Glutamatergic neuron (in vitro differentiated cells): ENCODE measurements at regions not wholly inside any gene's neighbourhood (a gene's known extent, or its start where the extent isn't known, plus 50 kb on each side); places are given as distances from the start of the nearest gene placed in this dataset.

Experiments
- DNase-seq: peaks from one replicate; pipeline ENCODE4 v3.0.0; 2022
- H3K27ac Mint-ChIP-seq: one replicate; pipeline ENCODE4 v1.8.0; 2020; ENCODE audit warnings: mild to moderate bottlenecking, mixed read lengths, inconsistent platforms; ENCODE audit not compliant: unreplicated experiment
- H3K27me3 Mint-ChIP-seq: one replicate; pipeline ENCODE4 v1.8.0; 2020; ENCODE audit warnings: mild to moderate bottlenecking, moderate library complexity, mixed read lengths, inconsistent platforms; ENCODE audit not compliant: unreplicated experiment
- H3K36me3 Mint-ChIP-seq: one replicate; pipeline ENCODE4 v1.8.0; 2020; ENCODE audit warnings: mild to moderate bottlenecking, mixed read lengths, inconsistent platforms; ENCODE audit not compliant: unreplicated experiment
- H3K4me1 Mint-ChIP-seq: one replicate; pipeline ENCODE4 v1.8.0; 2020; ENCODE audit warnings: mild to moderate bottlenecking, low read depth, mixed read lengths, inconsistent platforms; ENCODE audit not compliant: unreplicated experiment
- H3K4me3 Mint-ChIP-seq: one replicate; pipeline ENCODE4 v1.8.0; 2020; ENCODE audit warnings: mild to moderate bottlenecking, mixed read lengths, inconsistent platforms; ENCODE audit not compliant: unreplicated experiment
- H3K9me3 Mint-ChIP-seq: one replicate; pipeline ENCODE4 v1.8.0; 2020; ENCODE audit warnings: mild to moderate bottlenecking, moderate library complexity, mixed read lengths, inconsistent platforms; ENCODE audit not compliant: unreplicated experiment
- TF ChIP-seq, protein P1 (sequence below): fragments of 200-600 bp; sonication (generic); IDR thresholded peaks from one replicate; pipeline ENCODE4 v1.5.0; 2021; ENCODE audit not compliant: partially characterized antibody, unreplicated experiment

DNA sequence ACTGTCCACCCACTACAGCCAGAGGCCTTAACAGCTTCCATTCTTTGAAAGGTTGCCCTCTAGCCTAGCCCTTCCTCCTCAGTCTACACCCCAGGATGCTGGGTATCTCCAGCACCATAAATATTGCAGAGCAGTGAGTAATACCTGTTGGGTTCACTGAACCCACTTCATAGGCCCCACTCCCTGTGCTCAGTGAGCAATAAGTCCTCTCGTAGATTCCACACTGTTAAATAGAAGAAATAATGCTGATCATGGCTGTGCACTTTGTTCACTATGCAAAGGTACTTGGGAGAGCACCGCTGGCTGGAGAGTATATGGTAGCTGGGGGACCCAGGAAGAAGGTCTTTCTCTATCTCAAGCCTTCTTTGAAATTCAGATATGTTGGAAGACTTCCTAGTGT lies 87.3 kb downstream of the RSPH3 start:
- Mint-ChIP-seq H3K27me3 (peaks cover 6% of the 10 kb centered on the region), H3K9me3 (peaks cover 4% of the 10 kb centered on the region), H3K4me3 (no peak overlapping the region), H3K27ac (no peak overlapping the region), H3K36me3 (no peaks in the 10 kb centered on the region), H3K4me1 (peaks cover 18% of the 10 kb centered on the region)
- TF ChIP-seq, protein P1, sequence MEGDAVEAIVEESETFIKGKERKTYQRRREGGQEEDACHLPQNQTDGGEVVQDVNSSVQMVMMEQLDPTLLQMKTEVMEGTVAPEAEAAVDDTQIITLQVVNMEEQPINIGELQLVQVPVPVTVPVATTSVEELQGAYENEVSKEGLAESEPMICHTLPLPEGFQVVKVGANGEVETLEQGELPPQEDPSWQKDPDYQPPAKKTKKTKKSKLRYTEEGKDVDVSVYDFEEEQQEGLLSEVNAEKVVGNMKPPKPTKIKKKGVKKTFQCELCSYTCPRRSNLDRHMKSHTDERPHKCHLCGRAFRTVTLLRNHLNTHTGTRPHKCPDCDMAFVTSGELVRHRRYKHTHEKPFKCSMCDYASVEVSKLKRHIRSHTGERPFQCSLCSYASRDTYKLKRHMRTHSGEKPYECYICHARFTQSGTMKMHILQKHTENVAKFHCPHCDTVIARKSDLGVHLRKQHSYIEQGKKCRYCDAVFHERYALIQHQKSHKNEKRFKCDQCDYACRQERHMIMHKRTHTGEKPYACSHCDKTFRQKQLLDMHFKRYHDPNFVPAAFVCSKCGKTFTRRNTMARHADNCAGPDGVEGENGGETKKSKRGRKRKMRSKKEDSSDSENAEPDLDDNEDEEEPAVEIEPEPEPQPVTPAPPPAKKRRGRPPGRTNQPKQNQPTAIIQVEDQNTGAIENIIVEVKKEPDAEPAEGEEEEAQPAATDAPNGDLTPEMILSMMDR: no peak
- DNase-seq: no peak

DNA sequence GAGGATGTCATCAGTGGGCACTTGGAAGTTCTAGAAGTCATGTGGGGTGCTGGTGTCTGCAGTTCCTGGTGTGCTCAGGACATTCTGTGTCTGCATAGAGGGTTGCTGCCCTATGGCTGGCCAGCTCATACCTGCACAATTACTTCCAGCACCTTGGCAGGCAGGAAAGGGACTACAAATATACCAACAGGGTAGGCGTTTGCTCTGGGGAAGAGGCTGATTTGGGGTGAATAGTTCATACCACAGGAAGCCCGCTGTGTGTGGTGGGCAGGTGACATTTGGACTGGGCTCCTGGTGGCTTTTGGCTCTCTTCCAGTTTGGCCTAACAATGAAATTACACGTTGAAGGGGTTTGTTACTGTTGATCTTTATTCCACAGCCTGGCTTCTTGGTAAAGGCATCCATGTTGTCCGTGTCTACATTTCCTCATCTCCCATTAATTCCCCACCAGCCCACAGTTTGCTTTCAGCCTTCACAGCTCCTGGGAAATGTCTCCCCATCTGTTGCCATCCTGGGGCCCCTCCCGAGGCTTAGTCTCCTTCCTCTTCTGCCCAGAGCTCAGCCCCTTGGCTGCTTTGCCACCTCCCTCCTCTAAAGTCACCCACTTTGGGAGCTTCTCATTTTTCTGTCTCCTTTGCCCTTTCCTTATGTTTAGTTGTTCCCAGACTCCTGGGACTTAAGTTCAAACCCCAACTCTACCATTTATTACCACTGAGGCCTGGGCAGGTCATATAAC lies 88.1 kb downstream of the RSPH3 start:
- H3K4me1 Mint-ChIP-seq: peaks cover 17% of the 10 kb centered on the region
- peaks cover 5% of the 10 kb centered on the region for H3K27me3 Mint-ChIP-seq
- H3K27ac Mint-ChIP-seq: peak overlapping the region; percentile 50
- no peak overlapping the region for H3K4me3 Mint-ChIP-seq
- TF ChIP-seq, protein P1: no peak
- no peak for DNase-seq
- H3K9me3 Mint-ChIP-seq: peaks cover 7% of the 10 kb centered on the region
- H3K36me3 Mint-ChIP-seq: peaks cover 6% of the 10 kb centered on the region

DNA sequence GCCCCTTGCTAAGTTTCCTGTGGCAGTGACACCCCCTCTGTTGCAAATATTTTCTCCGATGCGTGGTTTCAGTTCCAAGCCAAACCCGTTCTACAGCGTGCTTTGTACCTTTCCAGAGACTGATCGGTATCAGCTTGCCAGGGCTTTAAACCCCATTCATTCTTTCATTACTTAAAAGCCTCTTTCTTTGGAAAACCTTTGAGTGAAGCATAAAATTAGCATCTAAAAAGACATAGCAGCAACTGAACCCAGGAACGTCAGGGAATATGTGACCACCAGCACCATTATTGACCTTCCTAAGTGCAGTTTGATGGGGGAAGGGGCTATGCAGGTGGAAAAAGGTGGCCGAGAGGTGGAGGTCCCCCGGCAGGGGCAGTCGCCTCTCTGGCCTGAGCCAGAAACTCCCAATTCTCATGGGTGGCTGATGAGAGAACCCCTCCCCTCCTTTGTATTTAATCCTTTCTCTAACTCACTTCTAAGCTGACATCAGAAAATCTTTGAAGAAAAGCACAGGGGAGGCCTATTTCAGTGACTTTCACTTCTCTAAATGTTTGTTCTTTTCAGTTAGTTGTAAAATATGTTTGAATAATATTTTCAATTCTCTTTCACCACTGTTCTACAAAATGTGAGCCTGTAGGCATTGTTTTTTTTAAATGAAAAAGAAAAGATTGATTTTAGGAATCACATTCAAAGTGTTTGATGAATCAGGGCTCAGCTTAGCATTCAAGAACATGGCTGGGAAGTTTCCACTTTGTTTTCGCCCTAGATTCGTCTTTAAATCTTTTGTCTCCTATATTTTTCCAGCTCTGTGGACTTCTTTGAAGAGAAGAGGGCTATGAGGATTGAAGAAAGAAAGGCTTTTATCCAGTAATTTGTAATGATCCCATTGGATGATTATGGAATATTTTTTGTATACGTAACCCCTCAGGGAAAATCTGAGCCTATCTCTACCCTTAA lies 89.2 kb downstream of the RSPH3 start:
- TF ChIP-seq, protein P1: no peak
- H3K36me3 Mint-ChIP-seq: peaks cover 14% of the 10 kb centered on the region
- DNase-seq: no peak
- H3K27ac Mint-ChIP-seq: peak overlapping the region; percentile 50
- peaks cover 17% of the 10 kb centered on the region for H3K4me1 Mint-ChIP-seq
- H3K9me3 Mint-ChIP-seq: peaks cover 9% of the 10 kb centered on the region
- H3K4me3 Mint-ChIP-seq: peak overlapping the region; percentile 65
- H3K27me3 Mint-ChIP-seq: peaks cover 7% of the 10 kb centered on the region

DNA sequence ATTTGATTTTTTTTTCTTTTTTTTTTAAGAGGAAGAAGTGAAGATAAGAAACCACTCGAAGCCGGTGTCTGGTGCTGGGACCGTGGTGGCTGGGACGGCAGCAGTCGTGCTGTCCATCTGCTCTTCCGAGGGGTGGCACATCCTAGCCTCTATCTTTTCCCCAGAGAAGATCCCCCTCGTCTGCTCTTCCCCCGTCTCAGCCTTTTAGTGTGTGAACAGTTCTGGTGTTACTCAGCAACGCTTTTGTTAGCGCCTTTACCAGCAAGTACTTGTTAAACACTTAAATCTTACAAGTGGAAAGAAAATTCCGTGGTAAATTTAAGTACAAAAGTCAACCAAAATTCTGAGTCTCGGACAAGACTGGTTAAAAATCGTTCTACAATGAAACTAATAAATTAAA lies 90.1 kb downstream of the RSPH3 start:
- Mint-ChIP-seq H3K9me3 (peaks cover 12% of the 10 kb centered on the region), H3K27ac (peak overlapping the region; percentile 75), H3K4me3 (peak overlapping the region; percentile 57), H3K4me1 (peaks cover 17% of the 10 kb centered on the region), H3K27me3 (peaks cover 5% of the 10 kb centered on the region), H3K36me3 (peaks cover 22% of the 10 kb centered on the region)
- DNase-seq: no peak
- TF ChIP-seq, protein P1: no peak

DNA sequence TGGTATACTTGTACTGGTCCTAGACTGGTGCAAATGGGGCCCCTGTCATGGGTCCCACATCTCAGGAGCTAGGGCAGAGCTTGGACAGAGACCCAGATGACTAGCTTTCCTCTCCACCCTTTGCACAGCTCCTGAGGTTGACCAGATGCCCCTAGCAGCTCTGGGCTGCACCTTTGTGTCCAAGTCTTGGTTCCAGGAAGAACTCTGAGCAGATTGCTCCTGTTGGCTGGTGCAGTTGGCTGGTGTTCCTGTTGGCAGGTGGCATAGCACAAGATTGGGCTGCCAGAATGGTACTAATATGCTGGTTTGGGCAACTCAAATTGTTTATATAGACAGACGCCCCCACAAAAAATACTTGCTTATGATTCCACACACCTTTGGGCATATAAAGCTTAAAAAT lies 89.4 kb upstream of the EZR start:
- Mint-ChIP-seq H3K4me1 (peaks cover 17% of the 10 kb centered on the region), H3K27me3 (peaks cover 5% of the 10 kb centered on the region), H3K36me3 (peaks cover 25% of the 10 kb centered on the region), H3K9me3 (peaks cover 10% of the 10 kb centered on the region), H3K27ac (no peak overlapping the region), H3K4me3 (no peak overlapping the region)
- TF ChIP-seq, protein P1: no peak
- no peak for DNase-seq
